Tibial nerve (tissue), 4 donors: ENCODE measurements at regions not wholly inside any gene's neighbourhood (a gene's known extent, or its start where the extent isn't known, plus 50 kb on each side); places are given as distances from the start of the nearest gene placed in this dataset.
"Not testable (repeated sequence)": the region's sequence is repeated elsewhere in the genome, so short reads cannot be mapped to it uniquely, and the experiment has no call there.

Experiments
- EP300 ChIP-seq, 2 donors: sonication (generic); formaldehyde crosslinking; IDR thresholded peaks; one replicate each; pipeline ENCODE4 v1.6.1; 2017; ENCODE audit warnings: antibody characterized with exemption in 2 of 2, mild to moderate bottlenecking in 1 of 2
- TF ChIP-seq, protein P1 (sequence below), 5 experiments: fragments of 200-600 bp in 3 of 5; fragments of 450-650 bp in 2 of 5; sonication (generic) in 3 of 5; IDR thresholded peaks; one replicate each; pipeline ENCODE4 v1.5.1; 2016 to 2019; ENCODE audit warnings: antibody characterized with exemption in 5 of 5, mild to moderate bottlenecking in 3 of 5, moderate library complexity in 2 of 5

DNA sequence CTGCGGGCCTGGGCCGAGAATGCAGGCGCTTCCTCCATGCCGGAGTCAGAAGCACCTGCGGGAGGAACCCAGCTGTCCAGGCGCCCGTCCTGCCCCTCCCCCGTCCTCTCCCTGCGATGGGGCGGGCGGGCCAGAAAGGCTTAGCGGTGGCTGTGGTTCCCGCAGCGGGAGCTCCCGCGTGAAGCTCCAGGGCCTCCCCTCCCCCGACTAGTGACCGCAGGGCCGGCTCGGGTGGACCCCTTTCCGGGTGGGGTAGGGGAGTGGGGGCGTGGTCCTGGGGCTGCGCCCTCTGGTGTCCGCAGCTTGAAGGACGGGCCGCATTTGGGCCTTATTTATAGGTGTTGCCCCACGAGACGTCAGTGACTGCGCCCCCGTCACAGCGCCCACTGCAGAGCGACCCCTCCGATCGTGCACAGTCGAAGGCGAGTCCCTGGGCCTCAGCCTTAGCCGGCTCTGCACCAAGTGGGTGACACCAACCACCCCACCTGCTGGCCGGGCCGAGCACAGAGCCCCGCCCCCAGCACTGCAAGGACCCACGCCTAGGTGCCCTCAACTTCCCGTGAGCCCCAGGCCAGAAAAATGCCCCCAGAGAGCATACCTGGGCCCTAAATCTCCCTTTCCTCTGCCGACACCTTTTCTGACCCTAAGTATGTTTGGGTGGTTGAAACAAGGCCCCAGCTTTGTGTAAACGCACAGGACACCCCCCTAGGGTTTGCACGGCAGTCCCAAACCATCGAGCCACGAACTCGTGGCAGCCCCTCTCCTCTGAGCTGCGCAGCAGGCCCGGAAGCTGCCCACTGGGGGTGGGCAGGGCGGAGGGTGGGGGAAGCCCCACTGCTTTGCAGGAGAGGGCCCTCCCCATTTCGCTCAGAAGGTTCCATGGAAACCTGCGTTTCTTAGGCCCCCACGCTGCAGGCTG lies 252.4 kb downstream of the ANKRD30B start:
- TF ChIP-seq, protein P1, sequence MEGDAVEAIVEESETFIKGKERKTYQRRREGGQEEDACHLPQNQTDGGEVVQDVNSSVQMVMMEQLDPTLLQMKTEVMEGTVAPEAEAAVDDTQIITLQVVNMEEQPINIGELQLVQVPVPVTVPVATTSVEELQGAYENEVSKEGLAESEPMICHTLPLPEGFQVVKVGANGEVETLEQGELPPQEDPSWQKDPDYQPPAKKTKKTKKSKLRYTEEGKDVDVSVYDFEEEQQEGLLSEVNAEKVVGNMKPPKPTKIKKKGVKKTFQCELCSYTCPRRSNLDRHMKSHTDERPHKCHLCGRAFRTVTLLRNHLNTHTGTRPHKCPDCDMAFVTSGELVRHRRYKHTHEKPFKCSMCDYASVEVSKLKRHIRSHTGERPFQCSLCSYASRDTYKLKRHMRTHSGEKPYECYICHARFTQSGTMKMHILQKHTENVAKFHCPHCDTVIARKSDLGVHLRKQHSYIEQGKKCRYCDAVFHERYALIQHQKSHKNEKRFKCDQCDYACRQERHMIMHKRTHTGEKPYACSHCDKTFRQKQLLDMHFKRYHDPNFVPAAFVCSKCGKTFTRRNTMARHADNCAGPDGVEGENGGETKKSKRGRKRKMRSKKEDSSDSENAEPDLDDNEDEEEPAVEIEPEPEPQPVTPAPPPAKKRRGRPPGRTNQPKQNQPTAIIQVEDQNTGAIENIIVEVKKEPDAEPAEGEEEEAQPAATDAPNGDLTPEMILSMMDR (IDR thresholded peaks at IDR 0.05): not testable (repeated sequence)
- TF ChIP-seq EP300 (IDR thresholded peaks at IDR 0.05): not testable (repeated sequence)
